H1 (cell line): ENCODE measurements at regions not wholly inside any gene's neighbourhood (a gene's known extent, or its start where the extent isn't known, plus 50 kb on each side); places are given as distances from the start of the nearest gene placed in this dataset.

ENCODE experiments used
- CTCF ChIA-PET: fragments of 300-600 bp; sonication (Branson Sonifier 250); formaldehyde crosslinking; loops from one replicate; lab custom pipeline; 2021; ENCODE audit not compliant: partially characterized antibody; lab: Charles Lee
- POLR2A ChIA-PET: fragments of 300-600 bp; sonication (Branson Sonifier 250); formaldehyde crosslinking; loops from one replicate; lab custom pipeline; 2021; ENCODE audit warnings: inconsistent platforms; ENCODE audit not compliant: partially characterized antibody; lab: Charles Lee
- DNase-seq, 2 experiments: peaks; one replicate each; pipeline versions ENCODE4 v3.0.0 to v3.0.0-alpha.2; 2010 to 2022; ENCODE audit warnings: low spot score in 2 of 2, low read depth in 1 of 2, mixed read lengths in 1 of 2
- FAIRE-seq: peaks from 2 replicates; lab custom pipeline; 2011; peaks lifted over from hg19 to GRCh38; lab: Jason Lieb, UNC
- H2AFZ ChIP-seq: 2 replicates; pipeline ENCODE4 v1.8.1; 2012; ENCODE audit warnings: low read length, inconsistent platforms
- H2AK5ac ChIP-seq: 2 replicates; pipeline ENCODE4 v1.6.1; 2013; ENCODE audit warnings: low read depth, low read length
- H2BK120ac ChIP-seq: replicated peaks from 2 replicates; pipeline ENCODE3; 2013; ENCODE audit warnings: low read depth, low read length, inconsistent platforms
- H2BK12ac ChIP-seq: 2 replicates; pipeline ENCODE4 v1.6.1; 2013; ENCODE audit warnings: low read depth, low read length
- H2BK15ac ChIP-seq: 2 replicates; pipeline ENCODE4 v1.6.1; 2013; ENCODE audit warnings: low read length
- H2BK20ac ChIP-seq: 2 replicates; pipeline ENCODE4 v1.6.1; 2013; ENCODE audit warnings: low read length
- H2BK5ac ChIP-seq: 2 replicates; pipeline ENCODE4 v1.6.1; 2013; ENCODE audit warnings: low read depth, low read length
- H3K14ac ChIP-seq: 2 replicates; pipeline ENCODE4 v1.6.1; 2013; ENCODE audit warnings: inconsistent platforms; ENCODE audit not compliant: insufficient read length
- H3K18ac ChIP-seq: 2 replicates; pipeline ENCODE4 v1.6.1; 2013; ENCODE audit warnings: low read length; ENCODE audit errors: extremely low read depth
- H3K23ac ChIP-seq: 2 replicates; pipeline ENCODE4 v1.6.1; 2013; ENCODE audit warnings: inconsistent platforms; ENCODE audit not compliant: insufficient read length
- H3K23me2 ChIP-seq: 2 replicates; pipeline ENCODE4 v1.6.1; 2013; ENCODE audit warnings: low read depth, low read length
- H3K27ac ChIP-seq: 2 replicates; pipeline ENCODE4 v1.6.1; 2011; ENCODE audit warnings: low read depth, low read length, inconsistent platforms
- H3K27me3 ChIP-seq, 4 experiments: replicated peaks in 1 of 4; 1 replicate in 1 of 4; 2 replicates in 3 of 4; pipeline versions ENCODE4 v1.6.1 to v1.8.1; 2011 to 2013; ENCODE audit warnings: low read length in 3 of 4, mild to moderate bottlenecking in 3 of 4, inconsistent platforms in 2 of 4, mixed read lengths in 2 of 4, moderate library complexity in 1 of 4; ENCODE audit not compliant: control insufficient read depth in 3 of 4, insufficient read depth in 3 of 4; ENCODE audit errors: extremely low read depth in 1 of 4
- H3K36me3 ChIP-seq, 4 experiments: 2 replicates each; pipeline versions ENCODE4 v1.6.1 to v1.8.1; 2011 to 2013; ENCODE audit warnings: mild to moderate bottlenecking in 4 of 4, low read length in 3 of 4, moderate library complexity in 2 of 4, control low read depth in 1 of 4, inconsistent platforms in 1 of 4; ENCODE audit not compliant: insufficient read depth in 4 of 4, control insufficient read depth in 2 of 4
- H3K4ac ChIP-seq: replicated peaks from 2 replicates; pipeline ENCODE3; 2013; ENCODE audit warnings: low read length, low read depth, mixed read lengths, inconsistent platforms; ENCODE audit not compliant: insufficient read length
- H3K4me1 ChIP-seq, 4 experiments: replicated peaks in 1 of 4; 1 replicate in 1 of 4; 2 replicates in 3 of 4; pipeline versions ENCODE4 v1.6.1 to v1.8.1; 2011 to 2013; ENCODE audit warnings: low read length in 3 of 4, inconsistent platforms in 2 of 4, mixed read lengths in 1 of 4; ENCODE audit not compliant: insufficient read depth in 4 of 4, control insufficient read depth in 3 of 4
- H3K4me2 ChIP-seq, 2 experiments: 2 replicates each; pipeline versions ENCODE4 v1.6.1 to v1.8.1; 2011 to 2013; ENCODE audit warnings: low read depth in 2 of 2, low read length in 2 of 2, control low read depth in 1 of 2, inconsistent platforms in 1 of 2, mild to moderate bottlenecking in 1 of 2; ENCODE audit not compliant: insufficient read depth in 1 of 2
- H3K4me3 ChIP-seq, 4 experiments: fragments of 200-600, 300-600 bp in 1 of 4; sonication (generic), shearing (Covaris generic), sonication (Bioruptor Twin) in 1 of 4; 2 replicates each; pipeline versions ENCODE4 v1.5.1 to v1.8.1; 2011 to 2016; ENCODE audit warnings: low read length in 4 of 4, low read depth in 3 of 4, control low read depth in 2 of 4, inconsistent platforms in 2 of 4, mild to moderate bottlenecking in 2 of 4, mixed read lengths in 1 of 4, moderate library complexity in 1 of 4; ENCODE audit not compliant: insufficient read depth in 2 of 4; ENCODE audit errors: extremely low read depth in 1 of 4
- H3K56ac ChIP-seq: replicated peaks from 2 replicates; pipeline ENCODE3; 2013; ENCODE audit warnings: low read depth, mild to moderate bottlenecking, mixed read lengths, low read length, inconsistent platforms; ENCODE audit not compliant: insufficient read length
- H3K79me1 ChIP-seq: 2 replicates; pipeline ENCODE4 v1.6.1; 2013; ENCODE audit warnings: low read depth, low read length, control low read depth
- H3K79me2 ChIP-seq, 2 experiments: 2 replicates each; pipeline versions ENCODE4 v1.6.1 to v1.8.1; 2012 to 2013; ENCODE audit warnings: low read length in 2 of 2, mild to moderate bottlenecking in 2 of 2, inconsistent platforms in 1 of 2; ENCODE audit not compliant: insufficient read depth in 2 of 2, control insufficient read depth in 1 of 2
- H3K9ac ChIP-seq, 4 experiments: replicated peaks in 1 of 4; 1 replicate in 1 of 4; 2 replicates in 3 of 4; pipeline versions ENCODE4 v1.6.1 to v1.8.1; 2011 to 2013; ENCODE audit warnings: low read depth in 3 of 4, low read length in 3 of 4, control low read depth in 2 of 4, mild to moderate bottlenecking in 2 of 4, moderate library complexity in 2 of 4, inconsistent platforms in 1 of 4; ENCODE audit errors: extremely low read depth in 1 of 4
- H3K9me3 ChIP-seq, 2 experiments: 2 replicates each; pipeline versions ENCODE4 v1.6.1 to v1.8.1; 2012 to 2013; ENCODE audit warnings: mild to moderate bottlenecking in 2 of 2, moderate library complexity in 2 of 2, control low read depth in 1 of 2, inconsistent platforms in 1 of 2, low read depth in 1 of 2, low read length in 1 of 2, mixed read lengths in 1 of 2; ENCODE audit not compliant: insufficient read depth in 2 of 2
- H4K20me1 ChIP-seq, 2 experiments: replicated peaks in 1 of 2; 2 replicates each; pipeline versions ENCODE3 to v1.8.1; 2011 to 2013; ENCODE audit warnings: inconsistent platforms in 2 of 2, low read length in 2 of 2, mild to moderate bottlenecking in 1 of 2; ENCODE audit not compliant: insufficient read depth in 2 of 2, control insufficient read depth in 1 of 2
- H4K5ac ChIP-seq: 2 replicates; pipeline ENCODE4 v1.6.1; 2013; ENCODE audit warnings: low read length, low read depth, mixed read lengths, inconsistent platforms; ENCODE audit not compliant: insufficient read length
- H4K8ac ChIP-seq: 2 replicates; pipeline ENCODE4 v1.8.0; 2013; ENCODE audit warnings: mild to moderate bottlenecking, moderate library complexity, low read length, inconsistent platforms; ENCODE audit not compliant: insufficient read depth; ENCODE audit errors: extremely low read depth
- H4K91ac ChIP-seq: replicated peaks from 2 replicates; pipeline ENCODE3; 2013; ENCODE audit warnings: low read length, mixed read lengths, inconsistent platforms; ENCODE audit not compliant: insufficient read length
- HDAC2 ChIP-seq, 2 experiments: fragments of 300-600 bp in 1 of 2; sonication (generic) in 1 of 2; IDR thresholded peaks; 2 replicates each; pipeline ENCODE4 v1.6.1; 2011 to 2012; ENCODE audit warnings: low read depth in 2 of 2, low read length in 2 of 2, mild to moderate bottlenecking in 2 of 2, moderate library complexity in 2 of 2, borderline replicate concordance in 1 of 2, inconsistent platforms in 1 of 2
- POU5F1 ChIP-seq: IDR thresholded peaks from 2 replicates; pipeline ENCODE4 v1.6.1; 2011; ENCODE audit warnings: low read depth, mild to moderate bottlenecking, low read length, moderate library complexity
- SAP30 ChIP-seq: fragments of 300-600 bp; sonication (generic); IDR thresholded peaks from 2 replicates; pipeline ENCODE4 v1.7.1; 2012; ENCODE audit warnings: low read length, moderate library complexity, mild to moderate bottlenecking, inconsistent platforms; ENCODE audit not compliant: insufficient read depth, insufficient replicate concordance
- SP1 ChIP-seq: IDR thresholded peaks from 2 replicates; pipeline ENCODE4 v1.6.1; 2011; ENCODE audit warnings: low read depth, low read length
- WGBS, 2 experiments: shearing (Covaris generic) in 1 of 2; methylation state at CpG; one replicate each; pipeline versions ENCODE4 v1.1.6 to v1.1.7; 2013 to 2015; ENCODE audit warnings: low lambda C conversion rate in 2 of 2, mixed read lengths in 2 of 2, inconsistent platforms in 1 of 2, low coverage in 1 of 2, missing lambda C conversion rate in 1 of 2; ENCODE audit not compliant: insufficient replicate concordance in 2 of 2, insufficient coverage in 1 of 2, insufficient read length in 1 of 2; ENCODE audit errors: extremely low coverage in 1 of 2, missing lambda C conversion rate in 1 of 2; 5-methylcytosine and 5-hydroxymethylcytosine counted together
- TF ChIP-seq, protein P1 (sequence below): IDR thresholded peaks from 2 replicates; pipeline ENCODE4 v1.6.1; 2011; ENCODE audit warnings: low read length, improper control_type of control experiment

DNA sequence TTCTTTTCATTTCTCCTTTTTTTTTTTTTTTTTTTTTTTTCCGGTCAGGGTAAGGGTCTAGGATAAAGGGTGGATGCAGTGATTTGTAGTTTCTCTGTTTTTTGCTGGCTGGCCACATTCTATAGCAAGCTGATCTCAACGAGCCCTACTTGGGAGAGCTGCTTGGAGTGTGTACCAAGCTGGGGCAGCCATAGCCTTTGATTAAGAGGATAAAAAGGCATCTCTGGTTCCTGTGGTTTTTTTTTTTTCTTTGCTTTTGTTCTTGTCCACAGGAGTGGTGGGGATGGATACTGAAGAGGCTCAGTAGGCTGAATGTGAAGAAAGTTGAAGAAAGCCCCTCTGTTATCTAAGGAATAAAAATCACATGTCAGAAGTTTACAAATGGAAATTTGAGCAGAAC, 955.3 kb upstream of the WWC1 start:
- H2BK5ac ChIP-seq, result no peak overlapping the region
- no peaks in the 10 kb centered on the region for H3K36me3 ChIP-seq
- H3K9me3 ChIP-seq, result no peaks in the 10 kb centered on the region
- no peak overlapping the region for H3K18ac ChIP-seq
- no peaks in the 10 kb centered on the region for H3K79me1 ChIP-seq
- H3K27ac ChIP-seq, result no peak overlapping the region
- H3K23ac ChIP-seq, result no peak overlapping the region
- POLR2A ChIA-PET, result interaction anchor here (0.6 kb wide), 1 partner anchor 891 kb away, joined by 4 read pairs; no protein-coding TSS in a partner anchor
- no peak overlapping the region for H2BK20ac ChIP-seq
- no peaks in the 10 kb centered on the region for H3K23me2 ChIP-seq
- no peak overlapping the region for H4K91ac ChIP-seq
- no peak overlapping the region for H4K8ac ChIP-seq
- no peak for FAIRE-seq
- H4K20me1 ChIP-seq, result no peaks in the 10 kb centered on the region
- H3K27me3 ChIP-seq, result no peaks in the 10 kb centered on the region
- H2BK12ac ChIP-seq, result no peak overlapping the region
- 100% methylated on average over 1 of the region's 2 CpGs; no CpG with 5 or more reads in 1 of the 2 experiments for WGBS, 2 experiments
- no peak overlapping the region for H3K14ac ChIP-seq
- no peak overlapping the region for H3K4me2 ChIP-seq
- no peak overlapping the region for H4K5ac ChIP-seq
- no peak overlapping the region for H2BK120ac ChIP-seq
- H3K79me2 ChIP-seq, result no peaks in the 10 kb centered on the region
- no peak overlapping the region for H2BK15ac ChIP-seq
- CTCF ChIA-PET, result interaction anchor here (1.6 kb wide), 1 partner anchor 13 kb away, joined by 3 read pairs; no protein-coding TSS in a partner anchor
- H3K9ac ChIP-seq, result no peak overlapping the region
- H3K4me3 ChIP-seq, result no peak overlapping the region
- H2AFZ ChIP-seq, result no peak overlapping the region
- no peak overlapping the region for H2AK5ac ChIP-seq
- H3K56ac ChIP-seq, result no peak overlapping the region
- DNase-seq, result no peak
- H3K4ac ChIP-seq, result no peak overlapping the region
- H3K4me1 ChIP-seq, result no peaks in the 10 kb centered on the region
- TF ChIP-seq SAP30 (no peak), HDAC2 (IDR thresholded peaks at IDR 0.05; ENCODE audit: borderline replicate concordance in 1 of 2, low read depth in 2 of 2, low read length in 2 of 2) (no peak), SP1 (no peak), POU5F1 (no peak)
- TF ChIP-seq, protein P1, sequence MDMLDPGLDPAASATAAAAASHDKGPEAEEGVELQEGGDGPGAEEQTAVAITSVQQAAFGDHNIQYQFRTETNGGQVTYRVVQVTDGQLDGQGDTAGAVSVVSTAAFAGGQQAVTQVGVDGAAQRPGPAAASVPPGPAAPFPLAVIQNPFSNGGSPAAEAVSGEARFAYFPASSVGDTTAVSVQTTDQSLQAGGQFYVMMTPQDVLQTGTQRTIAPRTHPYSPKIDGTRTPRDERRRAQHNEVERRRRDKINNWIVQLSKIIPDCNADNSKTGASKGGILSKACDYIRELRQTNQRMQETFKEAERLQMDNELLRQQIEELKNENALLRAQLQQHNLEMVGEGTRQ, result no peak
